NCI-H1092 treated with DMSO at 0.1 percent for 48 hours (cell line): ENCODE measurements at regions not wholly inside any gene's neighbourhood (a gene's known extent, or its start where the extent isn't known, plus 50 kb on each side); places are given as distances from the start of the nearest gene placed in this dataset.

Source experiments
- DNase-seq: peaks from one replicate; lab custom pipeline; 2025; lab: John Stamatoyannopoulos, UW

DNA sequence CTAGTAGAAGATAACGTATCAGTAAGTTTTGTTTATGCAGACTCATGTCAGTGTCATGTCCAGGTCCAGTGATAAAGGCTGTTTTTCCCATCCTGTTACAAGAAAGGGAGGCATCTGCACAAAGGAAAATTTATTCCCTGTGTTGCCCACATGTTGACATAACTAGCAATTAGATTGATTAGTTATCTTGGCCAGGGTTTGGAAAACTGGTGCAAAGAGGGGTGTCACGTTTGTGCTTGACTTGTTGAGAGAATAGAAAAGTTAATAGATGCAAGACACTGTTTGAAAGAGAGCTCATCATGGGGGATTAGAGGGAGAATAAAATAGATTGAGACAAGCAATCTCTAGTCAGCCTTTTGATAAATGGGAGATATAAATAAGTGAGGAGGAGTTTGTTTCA, 1357.0 kb upstream of the AGA start:
- DNase-seq: no peak

DNA sequence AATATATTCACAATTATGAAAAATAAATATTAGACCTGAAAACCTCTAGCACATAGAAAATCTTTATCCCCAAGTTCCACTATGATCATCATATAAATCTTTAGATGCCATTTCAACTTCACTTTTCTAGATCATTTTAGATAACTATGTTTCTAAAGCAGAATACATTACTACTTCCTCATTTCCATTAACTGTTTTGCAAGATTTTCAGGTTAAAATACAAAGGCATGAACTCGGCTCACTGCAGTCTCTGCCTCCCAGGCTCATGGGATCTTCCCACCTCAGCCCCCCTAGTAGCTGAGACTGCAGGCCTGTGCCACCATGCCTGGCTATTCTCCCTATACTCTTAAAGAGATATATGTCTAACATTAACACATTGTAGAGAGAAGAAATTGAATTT, 1365.9 kb upstream of the AGA start:
- DNase-seq: no peak

DNA sequence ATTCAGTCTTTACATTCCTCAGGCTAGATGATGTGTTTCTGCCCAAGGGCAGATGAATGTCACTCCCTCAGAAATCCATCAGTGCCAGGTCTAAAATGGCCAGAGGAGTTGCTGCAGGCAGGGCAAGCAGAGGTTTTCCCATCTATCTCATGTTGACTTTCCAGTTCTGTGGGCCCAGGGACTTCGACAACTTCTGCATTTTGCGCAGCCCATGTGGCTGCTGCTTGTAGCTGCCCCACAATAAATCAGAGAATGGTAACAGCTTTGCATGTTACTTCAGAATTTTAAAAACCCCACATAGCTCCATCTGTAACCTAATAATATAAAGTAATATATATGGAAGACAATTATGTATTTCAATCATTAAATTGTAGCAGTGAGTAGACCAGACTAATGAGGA, 1367.7 kb upstream of the AGA start:
- no peak for DNase-seq

DNA sequence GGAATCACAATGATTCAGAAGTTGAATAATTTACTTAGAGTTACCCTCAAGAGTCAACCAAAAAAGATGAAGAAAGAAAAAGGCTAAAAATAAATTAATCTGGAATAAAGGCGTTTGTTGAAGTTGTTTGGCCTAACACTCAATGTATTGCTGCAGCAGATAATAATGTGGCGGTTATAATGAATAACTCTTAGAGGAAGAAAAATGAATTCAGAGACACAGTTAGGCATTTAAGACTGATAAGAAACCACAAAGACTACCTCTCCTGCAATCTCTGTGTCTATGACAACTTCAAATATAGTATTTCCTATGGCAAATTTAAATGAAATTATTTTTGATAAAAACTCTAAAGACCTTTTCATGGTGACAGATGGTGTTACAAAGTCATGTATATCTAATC, 1369.1 kb upstream of the AGA start:
- no peak for DNase-seq

DNA sequence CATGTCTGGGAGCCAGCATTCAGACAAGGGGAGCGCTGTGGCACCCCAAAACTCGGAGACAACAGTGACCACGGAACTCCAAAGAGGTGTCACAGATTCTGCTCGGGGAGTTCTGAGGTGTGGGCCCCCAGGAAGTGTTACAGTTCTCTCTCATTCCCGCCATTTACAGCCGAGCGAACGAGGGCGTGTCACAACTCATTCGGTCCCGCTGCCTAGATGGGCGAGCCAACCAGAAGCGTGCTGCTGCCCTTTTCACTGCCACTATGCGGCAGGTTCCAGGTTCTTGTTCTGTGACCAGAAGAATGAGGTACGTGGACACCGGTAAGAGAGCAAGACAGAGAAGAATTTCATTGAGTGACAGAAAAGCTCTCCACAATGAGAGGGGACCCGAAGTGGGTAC, 1370.6 kb upstream of the AGA start:
- DNase-seq: no peak

DNA sequence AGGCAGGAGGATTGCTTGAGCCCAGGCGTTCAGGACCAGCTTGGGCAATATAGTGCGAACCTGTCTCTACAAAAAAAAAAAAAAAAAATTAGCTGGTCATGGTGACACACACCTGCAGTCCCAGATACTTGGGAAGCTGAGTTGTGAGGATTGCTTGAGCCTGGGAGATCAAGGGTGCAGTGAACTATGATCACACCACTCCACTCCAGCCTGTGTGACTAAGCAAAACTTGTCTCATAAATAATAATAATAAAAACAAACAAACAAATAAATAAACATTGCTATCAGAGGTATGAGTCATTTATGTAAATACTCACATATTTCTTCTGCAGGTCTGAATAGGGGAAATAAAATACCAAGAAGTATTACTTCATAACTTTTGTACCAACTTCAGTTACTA, 1372.7 kb upstream of the AGA start:
- DNase-seq: no peak

DNA sequence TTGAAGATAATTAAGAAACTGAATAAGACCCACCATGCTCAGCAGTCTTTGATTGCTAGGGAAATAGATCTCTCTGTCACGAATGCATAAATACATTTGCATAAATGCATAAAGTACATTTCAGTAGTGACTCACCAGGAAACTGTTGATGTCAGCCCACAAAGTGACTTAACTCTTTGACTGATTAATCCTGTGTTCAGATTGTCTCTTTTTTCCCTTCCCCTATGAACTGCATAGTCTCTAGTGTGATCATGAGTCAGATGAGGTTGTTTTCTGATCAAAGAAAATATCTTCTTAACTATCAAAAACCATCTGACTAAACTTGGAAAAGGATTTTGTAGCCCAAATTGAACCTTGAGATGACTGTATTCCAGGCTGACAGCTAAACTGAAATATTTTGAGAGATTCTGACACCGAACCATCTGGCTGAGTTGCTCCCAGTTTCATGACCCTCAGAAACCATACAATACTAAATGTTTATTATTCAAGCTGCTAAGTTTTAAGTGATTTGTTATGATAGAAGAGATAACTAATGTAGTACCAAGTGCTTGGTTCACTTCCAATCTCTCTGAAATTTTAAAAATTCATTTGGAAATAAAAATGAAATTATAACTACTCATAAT, 1381.5 kb upstream of the AGA start:
- DNase-seq: no peak

DNA sequence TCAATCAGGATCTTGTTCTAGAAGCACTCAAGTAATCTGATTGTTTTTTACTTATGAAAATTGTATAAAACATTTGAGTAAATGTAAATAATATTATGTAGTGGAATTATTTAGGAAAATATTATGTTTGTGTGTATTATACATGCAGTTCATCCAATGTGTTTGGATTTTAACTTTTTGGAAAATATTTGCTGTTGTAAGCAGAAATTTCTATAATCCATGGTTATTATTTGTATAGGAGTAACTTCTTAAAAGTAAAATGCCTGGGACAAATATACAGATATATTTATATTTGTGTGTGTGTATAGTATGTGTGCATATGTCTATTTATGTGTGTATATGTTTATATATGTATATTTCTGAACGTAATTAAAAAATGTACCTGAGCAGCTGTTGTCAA, 1394.6 kb upstream of the AGA start:
- no peak for DNase-seq

DNA sequence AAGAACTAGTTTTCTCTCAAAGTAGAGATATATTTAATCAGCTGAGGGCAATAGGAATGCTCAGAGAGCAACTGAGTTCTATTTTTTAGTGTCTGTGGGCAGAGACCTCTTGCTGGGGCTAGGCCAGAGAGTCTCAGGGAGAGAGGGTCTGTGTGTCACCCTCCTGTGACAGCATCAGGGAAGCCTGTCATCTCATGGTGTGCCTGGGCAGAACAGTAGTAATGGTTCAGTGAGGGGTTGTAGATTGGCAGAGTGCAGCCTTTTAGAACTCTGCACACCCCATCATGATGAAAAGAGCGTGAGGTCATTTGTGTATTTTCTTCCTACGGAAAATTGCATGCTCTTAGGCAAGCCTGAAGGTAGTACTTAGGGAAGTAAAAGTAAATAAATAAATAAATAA, 1396.5 kb upstream of the AGA start:
- DNase-seq: no peak

DNA sequence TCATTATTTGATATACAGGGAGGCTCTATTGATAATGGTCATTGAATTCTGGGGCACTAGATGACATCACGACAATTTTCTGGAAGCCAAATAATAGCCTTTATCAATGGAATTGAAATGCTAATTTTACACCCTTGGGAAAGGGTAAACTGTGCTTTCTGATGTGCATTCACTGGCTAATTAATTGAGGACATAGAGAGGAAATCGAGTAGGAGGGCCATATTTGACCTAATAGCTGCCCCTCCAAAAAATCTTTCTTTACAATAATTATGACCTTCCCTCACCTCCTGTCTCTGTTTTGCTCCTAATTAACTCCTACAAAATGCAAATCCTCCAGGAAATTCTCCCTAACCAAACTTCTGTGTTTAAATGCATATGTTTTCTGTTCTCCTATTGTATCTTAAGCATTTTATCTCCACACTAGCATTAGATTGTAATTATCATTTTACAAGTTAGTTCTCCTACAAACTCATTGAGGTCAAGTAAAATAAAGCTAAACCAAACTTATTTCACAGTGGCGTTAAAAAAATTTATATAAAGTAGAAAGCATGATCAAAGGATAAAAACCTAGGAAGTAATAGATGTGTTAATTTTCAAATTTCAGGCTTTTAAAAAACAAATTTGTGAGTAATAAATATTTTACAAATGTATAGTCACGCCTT, 1414.0 kb upstream of the AGA start:
- DNase-seq: no peak

DNA sequence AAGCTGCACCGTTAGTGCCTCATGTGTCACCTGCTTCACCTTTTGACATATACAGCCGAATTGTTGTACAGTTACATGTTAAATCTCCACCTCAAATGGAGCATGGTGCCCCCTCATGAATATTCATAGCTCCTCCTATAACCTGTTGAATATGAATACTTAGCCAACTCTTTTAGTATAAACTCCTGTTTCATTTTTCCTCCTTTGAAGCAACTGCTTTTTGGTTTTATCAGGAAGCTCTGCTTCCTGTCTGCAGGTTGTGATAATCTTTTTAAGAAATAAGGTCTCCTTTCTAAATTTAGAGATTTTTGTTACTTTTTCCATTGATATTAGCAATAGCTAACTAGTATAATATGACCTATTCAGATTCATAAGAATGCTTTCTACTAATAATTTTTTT, 1429.2 kb upstream of the AGA start:
- DNase-seq: no peak

DNA sequence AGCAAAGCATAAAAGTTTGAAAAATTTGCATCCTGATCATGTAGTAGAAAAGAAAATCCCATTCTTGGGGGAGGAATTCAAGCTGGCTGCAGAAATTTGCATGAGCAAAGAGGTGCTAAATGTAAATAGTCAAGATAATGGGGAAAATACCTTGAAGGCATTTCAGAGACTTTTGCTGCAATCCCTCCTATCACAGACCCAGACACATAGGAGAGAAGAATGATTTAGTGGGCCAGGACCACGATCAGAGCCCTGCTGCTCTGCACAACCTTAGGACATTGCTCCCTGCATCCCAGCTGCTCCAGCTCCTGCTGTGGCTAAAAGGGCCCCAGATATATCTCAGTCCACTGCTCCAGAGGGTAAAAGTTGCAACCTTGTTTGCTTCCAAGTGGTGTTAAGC, 1439.7 kb upstream of the AGA start:
- no peak for DNase-seq

DNA sequence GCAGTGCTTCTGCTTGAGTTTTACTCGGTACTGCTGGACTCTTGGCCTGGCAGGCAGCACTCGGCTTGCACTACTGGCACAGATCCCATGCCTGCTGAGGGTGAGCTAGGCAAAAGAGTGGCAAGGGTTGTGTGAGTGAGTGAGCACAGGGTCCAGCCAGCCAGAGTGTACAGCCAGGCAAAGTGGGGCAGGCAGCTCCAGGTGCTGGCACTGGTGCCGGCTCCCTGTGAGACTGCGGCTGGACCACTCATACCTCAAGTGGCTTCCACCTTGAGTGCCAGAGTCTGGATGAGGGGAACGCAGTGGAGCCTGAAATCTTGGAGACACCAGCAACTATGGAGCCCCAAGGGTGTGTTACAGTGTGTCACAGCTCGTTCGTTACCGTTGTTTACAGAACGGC, 1451.9 kb upstream of the AGA start:
- no peak for DNase-seq

DNA sequence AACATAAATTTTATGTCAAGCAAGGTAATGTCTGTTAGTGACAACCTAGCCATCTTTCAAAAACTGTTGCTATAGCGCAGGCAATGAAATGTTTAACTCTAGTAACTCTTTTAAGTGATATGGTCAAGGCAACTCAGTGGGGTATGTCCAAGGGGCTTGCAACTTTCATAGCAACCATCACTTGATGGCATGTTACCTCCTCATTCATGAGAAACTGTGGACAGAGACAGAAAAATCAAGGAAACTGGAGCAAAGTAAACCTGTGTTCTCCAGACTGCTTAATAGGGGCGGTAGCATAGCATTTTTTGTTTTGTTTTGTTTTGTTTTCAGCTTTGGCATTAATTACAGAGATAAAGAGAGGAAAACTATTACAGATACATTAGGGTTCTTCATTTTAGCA, 1456.8 kb upstream of the AGA start:
- no peak for DNase-seq

DNA sequence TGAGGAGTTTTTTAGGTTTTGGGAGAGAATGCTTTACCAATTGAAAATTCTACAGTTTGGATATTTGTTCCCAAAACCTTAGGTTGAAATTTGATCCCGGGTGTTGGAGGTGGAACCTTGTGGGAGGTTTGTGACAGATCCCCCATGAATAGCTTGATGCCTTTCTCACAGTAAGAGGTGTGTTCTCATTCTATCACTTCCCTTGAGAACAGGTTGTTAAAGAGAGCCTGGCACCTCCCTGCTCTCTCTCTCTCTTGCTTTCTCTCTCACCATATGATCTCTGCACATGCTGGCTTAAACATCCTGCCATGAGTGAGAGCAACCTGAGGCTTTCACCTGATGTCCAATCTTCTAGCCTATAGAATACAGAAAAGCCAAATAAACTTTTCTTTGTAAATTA, 1475.5 kb upstream of the AGA start:
- no peak for DNase-seq

DNA sequence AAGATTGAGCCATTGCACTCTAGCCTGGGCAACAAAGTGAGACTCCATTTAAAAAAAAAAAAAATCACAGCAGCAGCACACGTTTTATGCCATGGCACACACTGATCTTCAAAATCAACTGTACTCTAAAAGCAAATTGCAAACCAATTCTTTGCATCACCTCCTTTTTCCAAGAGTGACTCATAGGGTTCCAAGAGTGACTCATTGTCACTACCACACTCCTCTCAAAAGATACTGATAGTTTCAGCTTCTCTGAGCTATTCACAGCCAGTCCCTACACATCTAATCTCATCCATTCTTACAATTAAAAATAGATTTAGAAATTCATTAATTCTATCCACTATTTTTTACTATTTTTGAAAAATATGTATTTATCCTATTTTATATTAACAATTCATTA, 1494.9 kb upstream of the AGA start:
- DNase-seq: no peak

DNA sequence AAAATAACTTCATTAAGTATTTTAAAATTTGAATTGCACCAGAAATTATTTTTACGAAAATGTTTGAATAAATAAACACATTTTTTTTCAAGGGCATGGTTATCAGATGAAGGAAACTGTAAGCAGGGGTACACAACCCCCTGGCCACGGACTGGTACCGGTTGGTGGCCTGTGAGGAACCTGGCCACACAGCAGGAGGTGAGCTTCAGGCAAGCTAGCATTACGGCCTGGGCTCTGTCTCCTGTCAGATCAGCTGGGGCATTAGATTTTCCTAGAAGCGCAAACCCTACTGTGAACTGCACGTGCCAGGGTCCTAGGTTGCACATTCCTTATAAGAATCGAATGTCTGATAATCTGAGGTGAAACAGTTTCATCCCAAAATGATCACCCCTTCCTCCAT, 1499.7 kb upstream of the AGA start:
- no peak for DNase-seq

DNA sequence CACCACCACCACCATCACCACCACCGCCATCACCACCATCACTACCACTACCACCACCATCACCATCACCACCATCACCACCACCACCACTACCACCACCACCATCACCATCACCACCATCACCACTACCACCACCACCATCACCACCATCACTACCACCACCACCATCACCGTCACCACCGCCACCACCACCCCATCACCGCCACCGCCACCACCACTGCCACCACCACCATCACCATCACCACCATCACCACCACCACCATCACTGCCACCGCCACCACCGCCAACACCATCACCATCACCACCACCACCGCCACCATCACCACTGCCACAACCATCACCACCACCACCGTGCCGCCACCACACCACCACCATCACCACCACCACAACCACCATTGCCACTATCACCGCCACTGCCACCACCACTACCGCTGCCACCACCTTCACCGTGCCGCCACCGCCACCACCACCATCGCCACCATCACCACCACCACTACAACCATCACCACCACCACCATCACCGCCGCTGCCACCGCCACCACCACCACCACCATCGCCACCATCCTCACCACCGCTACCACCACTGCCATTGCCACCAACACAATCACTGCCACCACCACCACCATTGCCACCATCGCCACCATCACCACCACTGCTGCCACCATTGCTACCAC, 1511.3 kb upstream of the AGA start:
- DNase-seq: no peak

DNA sequence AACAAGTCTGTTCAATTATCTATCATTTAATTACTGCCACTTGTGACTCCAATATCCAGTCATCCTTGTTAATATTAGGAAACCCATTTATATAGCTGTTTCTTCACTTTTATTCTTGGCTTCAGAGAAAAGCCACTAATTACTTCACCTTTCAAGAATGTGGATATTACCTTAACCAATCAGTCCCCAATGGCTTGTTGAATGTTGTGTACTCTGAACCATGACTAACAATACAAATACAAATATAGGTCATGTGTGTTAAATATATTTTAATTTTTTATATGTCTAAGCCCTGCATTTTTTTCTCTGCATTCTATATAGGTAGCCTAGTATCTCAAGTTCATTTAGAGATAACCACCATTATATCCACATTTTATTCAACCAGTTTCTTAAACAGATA, 1513.4 kb upstream of the AGA start:
- no peak for DNase-seq

DNA sequence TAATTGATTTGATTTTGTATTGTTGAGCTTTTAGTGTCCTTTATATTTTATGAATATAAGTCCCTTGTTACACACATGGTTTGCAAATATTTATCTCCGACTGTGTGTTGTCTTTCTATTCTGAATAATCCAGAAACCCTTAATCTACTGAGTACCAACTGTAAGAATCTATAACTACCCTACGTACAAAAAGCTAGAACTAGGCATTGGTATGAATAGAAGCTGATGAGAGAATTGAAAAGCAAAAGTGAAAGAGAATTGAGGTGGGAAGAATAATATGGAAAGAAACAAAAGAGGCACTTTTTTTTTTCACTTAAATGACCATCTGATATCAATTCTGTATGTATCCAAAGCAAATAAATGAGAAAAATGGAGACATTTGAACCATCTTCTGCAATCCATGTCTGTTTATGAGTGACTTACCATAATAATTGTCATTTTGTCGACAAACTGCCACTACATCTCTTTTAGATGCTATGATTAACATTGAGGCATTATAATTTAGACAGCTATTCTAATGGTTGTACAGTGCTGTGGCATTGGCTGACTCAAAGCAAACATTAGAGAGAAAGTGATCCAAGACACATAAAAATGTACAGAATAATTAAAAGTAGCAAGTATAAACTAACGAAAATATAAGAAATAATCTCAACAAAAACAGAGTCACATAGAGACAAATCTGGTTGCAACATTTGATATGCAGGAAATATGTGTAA, 1516.6 kb upstream of the AGA start:
- DNase-seq: no peak

DNA sequence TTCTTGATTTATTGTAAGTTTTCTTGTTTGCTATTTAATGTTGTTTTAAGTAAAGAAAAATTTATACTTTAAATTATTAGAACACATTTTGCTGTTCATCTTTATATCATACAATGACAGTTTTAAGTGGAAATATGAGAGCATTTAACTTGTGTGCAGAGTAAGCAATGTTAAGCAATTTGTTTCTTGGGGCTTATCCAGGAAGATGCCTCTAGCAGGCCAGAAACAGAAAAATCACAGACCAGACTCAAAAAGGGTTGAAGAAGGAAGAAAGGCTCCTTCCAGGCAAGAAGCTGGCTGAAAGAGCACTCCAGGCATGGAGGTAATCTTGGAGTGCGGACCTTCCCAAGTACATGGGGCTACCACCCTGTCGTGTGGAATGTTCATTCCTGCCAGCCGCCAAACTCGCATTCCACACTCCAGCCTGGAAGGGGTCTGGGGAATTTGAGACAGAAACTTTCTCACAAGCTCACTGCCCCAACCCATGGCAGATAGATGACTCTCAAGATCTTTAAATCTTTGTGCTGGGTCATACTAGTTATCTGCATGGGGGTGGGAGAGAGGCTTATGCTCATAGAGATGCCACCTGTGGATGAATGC, 1521.3 kb upstream of the AGA start:
- no peak for DNase-seq

DNA sequence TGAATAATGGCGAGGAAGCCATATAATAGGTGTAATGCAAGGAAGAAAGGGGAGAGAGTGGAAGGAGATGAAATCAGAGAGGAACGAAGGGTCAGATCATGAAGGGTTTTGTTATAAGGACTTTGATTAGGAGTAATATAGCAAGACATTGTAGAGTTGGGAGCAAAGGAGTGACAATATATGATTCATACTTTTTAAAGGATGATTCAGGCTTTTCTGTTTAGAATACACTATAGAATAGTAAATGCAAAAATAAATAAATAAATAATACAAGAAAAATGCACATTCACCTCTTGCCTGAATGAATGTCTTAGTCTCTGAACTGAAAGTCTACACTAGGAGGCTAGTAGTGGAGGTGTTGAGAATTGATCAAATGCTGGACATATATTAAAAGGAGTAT, 1524.4 kb upstream of the AGA start:
- no peak for DNase-seq
